Keratinocyte (primary cell): ENCODE measurements at regions not wholly inside any gene's neighbourhood (a gene's known extent, or its start where the extent isn't known, plus 50 kb on each side); places are given as distances from the start of the nearest gene placed in this dataset.

Experiments used
- DNase-seq: peaks from one replicate; pipeline ENCODE4 v3.0.0-alpha.2; 2011; ENCODE audit warnings: low read depth, missing footprints, low spot score
- FAIRE-seq: peaks from 2 replicates; lab custom pipeline; 2011; peaks lifted over from hg19 to GRCh38; lab: Jason Lieb, UNC
- H2AFZ ChIP-seq: 2 replicates; pipeline ENCODE4 v1.6.0; 2012; ENCODE audit warnings: low read length, control low read depth, inconsistent platforms; ENCODE audit not compliant: control insufficient read depth
- H3K27ac ChIP-seq: 2 replicates; pipeline ENCODE4 v1.5.1; 2011; ENCODE audit warnings: low read length; ENCODE audit not compliant: control insufficient read depth, insufficient read depth
- H3K27me3 ChIP-seq: 3 replicates; pipeline ENCODE4 v1.6.0; 2011; ENCODE audit warnings: low read length; ENCODE audit not compliant: control insufficient read depth, insufficient read depth; ENCODE audit errors: extremely low read depth
- H3K36me3 ChIP-seq, 2 experiments: 2 replicates in 1 of 2; 3 replicates in 1 of 2; pipeline ENCODE4 v1.5.1; 2011; ENCODE audit warnings: low read length in 2 of 2, mild to moderate bottlenecking in 1 of 2; ENCODE audit not compliant: control insufficient read depth in 2 of 2, insufficient read depth in 2 of 2; ENCODE audit errors: extremely low read depth in 1 of 2
- H3K4me1 ChIP-seq: 3 replicates; pipeline ENCODE4 v1.5.1; 2011; ENCODE audit warnings: low read length; ENCODE audit not compliant: control insufficient read depth, insufficient read depth; ENCODE audit errors: extremely low read depth
- H3K4me2 ChIP-seq: 3 replicates; pipeline ENCODE4 v1.6.0; 2011; ENCODE audit warnings: low read depth, low read length; ENCODE audit not compliant: control insufficient read depth, insufficient read depth; ENCODE audit errors: extremely low read depth
- H3K4me3 ChIP-seq, 3 experiments: fragments of 200-600 bp in 1 of 3; sonication (generic) in 1 of 3; 2 replicates in 2 of 3; 3 replicates in 1 of 3; pipeline ENCODE4 v1.5.1; 2011 to 2016; ENCODE audit warnings: low read length in 3 of 3, mild to moderate bottlenecking in 3 of 3, control low read depth in 2 of 3, inconsistent platforms in 1 of 3, low read depth in 1 of 3, mixed read lengths in 1 of 3, mixed run types in 1 of 3, moderate library complexity in 1 of 3; ENCODE audit not compliant: control insufficient read depth in 2 of 3, insufficient read depth in 2 of 3; ENCODE audit errors: extremely low read depth in 1 of 3
- H3K79me2 ChIP-seq: 2 replicates; pipeline ENCODE4 v1.6.0; 2012; ENCODE audit warnings: low read length; ENCODE audit not compliant: control insufficient read depth, insufficient read depth
- H3K9ac ChIP-seq: 3 replicates; pipeline ENCODE4 v1.6.0; 2011; ENCODE audit warnings: low read length; ENCODE audit not compliant: control insufficient read depth, insufficient read depth; ENCODE audit errors: extremely low read depth
- H3K9me1 ChIP-seq: 3 replicates; pipeline ENCODE4 v1.6.0; 2011; ENCODE audit warnings: low read length; ENCODE audit not compliant: control insufficient read depth, insufficient read depth; ENCODE audit errors: extremely low read depth
- H3K9me3 ChIP-seq: 2 replicates; pipeline ENCODE4 v1.5.1; 2012; ENCODE audit warnings: low read depth, low read length; ENCODE audit not compliant: control insufficient read depth
- H4K20me1 ChIP-seq: 3 replicates; pipeline ENCODE4 v1.6.0; 2011; ENCODE audit warnings: low read length; ENCODE audit not compliant: control insufficient read depth, insufficient read depth; ENCODE audit errors: extremely low read depth
- EZH2 ChIP-seq: IDR thresholded peaks from one replicate; pipeline ENCODE4 v1.6.1; 2012; ENCODE audit warnings: inconsistent platforms, mild to moderate bottlenecking, low read length, moderate library complexity
- dilution Hi-C: fragments of 300-500 bp; cut with MboI; formaldehyde crosslinking; loops from one replicate; pipeline ENCODE4 v1.7.0; 2020; ENCODE audit warnings: low sequenced_read_pairs; ENCODE audit not compliant: extremely low pct_ligation_motif_present
- TF ChIP-seq, protein P1 (sequence below), 3 experiments: IDR thresholded peaks in 1 of 3; conservative IDR thresholded peaks in 1 of 3; optimal IDR thresholded peaks in 1 of 3; 2 replicates in 2 of 3; 3 replicates in 1 of 3; pipeline versions ENCODE3 to v1.5.1; 2011; ENCODE audit warnings: low read length in 3 of 3, mild to moderate bottlenecking in 3 of 3, moderate library complexity in 2 of 3, control low read depth in 1 of 3, inconsistent platforms in 1 of 3; ENCODE audit not compliant: insufficient read depth in 2 of 3; ENCODE audit errors: extremely low read depth in 1 of 3

DNA sequence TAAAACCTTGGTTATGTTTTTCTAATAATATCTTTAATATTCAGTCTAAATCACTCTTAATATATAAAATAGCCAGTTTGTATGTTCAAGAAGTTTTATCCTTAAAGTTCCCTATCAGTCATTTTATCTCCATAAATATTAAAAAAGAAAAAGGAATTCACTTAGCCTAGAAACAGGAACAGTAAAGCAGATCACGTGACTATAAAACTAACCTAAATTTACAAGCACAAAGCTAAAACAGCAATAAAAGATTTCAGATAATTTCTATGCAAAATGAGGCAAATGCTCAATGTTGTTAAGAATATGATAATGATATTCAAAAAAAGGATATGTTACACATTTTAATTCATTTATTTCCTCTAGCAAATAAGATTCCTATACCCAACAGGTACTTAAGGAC lies 57.1 kb upstream of the TNIP3 start:
- dilution Hi-C loops, result no loop called here
- no peak overlapping the region for H3K27ac ChIP-seq
- no peaks in the 10 kb centered on the region for H3K27me3 ChIP-seq
- no peak for TF ChIP-seq EZH2
- TF ChIP-seq, protein P1, sequence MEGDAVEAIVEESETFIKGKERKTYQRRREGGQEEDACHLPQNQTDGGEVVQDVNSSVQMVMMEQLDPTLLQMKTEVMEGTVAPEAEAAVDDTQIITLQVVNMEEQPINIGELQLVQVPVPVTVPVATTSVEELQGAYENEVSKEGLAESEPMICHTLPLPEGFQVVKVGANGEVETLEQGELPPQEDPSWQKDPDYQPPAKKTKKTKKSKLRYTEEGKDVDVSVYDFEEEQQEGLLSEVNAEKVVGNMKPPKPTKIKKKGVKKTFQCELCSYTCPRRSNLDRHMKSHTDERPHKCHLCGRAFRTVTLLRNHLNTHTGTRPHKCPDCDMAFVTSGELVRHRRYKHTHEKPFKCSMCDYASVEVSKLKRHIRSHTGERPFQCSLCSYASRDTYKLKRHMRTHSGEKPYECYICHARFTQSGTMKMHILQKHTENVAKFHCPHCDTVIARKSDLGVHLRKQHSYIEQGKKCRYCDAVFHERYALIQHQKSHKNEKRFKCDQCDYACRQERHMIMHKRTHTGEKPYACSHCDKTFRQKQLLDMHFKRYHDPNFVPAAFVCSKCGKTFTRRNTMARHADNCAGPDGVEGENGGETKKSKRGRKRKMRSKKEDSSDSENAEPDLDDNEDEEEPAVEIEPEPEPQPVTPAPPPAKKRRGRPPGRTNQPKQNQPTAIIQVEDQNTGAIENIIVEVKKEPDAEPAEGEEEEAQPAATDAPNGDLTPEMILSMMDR (optimal IDR thresholded peaks at IDR 0.05 in 1 of 3, IDR thresholded peaks at IDR 0.05 in 1 of 3, conservative IDR thresholded peaks at IDR 0.05 in 1 of 3; ENCODE audit: extremely low read depth in 1 of 3, insufficient read depth in 2 of 3, low read length in 3 of 3), result no peak
- no peaks in the 10 kb centered on the region for H3K36me3 ChIP-seq
- H3K9me3 ChIP-seq, result no peaks in the 10 kb centered on the region
- H3K9me1 ChIP-seq, result no peaks in the 10 kb centered on the region
- no peak for FAIRE-seq
- no peak overlapping the region for H2AFZ ChIP-seq
- no peak overlapping the region for H3K4me3 ChIP-seq
- H3K9ac ChIP-seq, result no peak overlapping the region
- no peak overlapping the region for H3K4me2 ChIP-seq
- peaks cover under 1% of the 10 kb centered on the region for H3K4me1 ChIP-seq
- no peaks in the 10 kb centered on the region for H4K20me1 ChIP-seq
- no peak for DNase-seq
- no peaks in the 10 kb centered on the region for H3K79me2 ChIP-seq

DNA sequence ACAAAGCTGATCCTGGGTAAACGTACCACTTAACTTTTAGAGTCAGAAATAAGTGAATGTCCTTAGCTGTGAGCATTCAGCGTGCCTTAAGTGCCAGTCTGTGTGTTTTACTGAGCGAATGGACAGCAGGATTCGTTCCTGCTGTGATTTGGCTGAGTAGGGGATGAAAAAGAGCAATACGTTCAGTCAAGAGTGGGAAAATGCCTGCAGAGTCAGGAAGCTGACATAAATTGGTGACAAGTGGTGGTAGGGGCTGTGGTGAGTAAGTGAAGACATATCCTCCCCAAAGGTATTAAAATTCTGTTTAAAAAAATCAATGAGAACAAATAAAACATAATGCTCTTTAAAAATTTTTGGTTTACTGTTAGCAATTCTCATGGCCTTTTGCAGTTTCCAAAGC lies 56.6 kb upstream of the TNIP3 start:
- no peak overlapping the region for H3K4me3 ChIP-seq
- H3K36me3 ChIP-seq, result no peaks in the 10 kb centered on the region
- no peak overlapping the region for H2AFZ ChIP-seq
- H3K27me3 ChIP-seq, result no peaks in the 10 kb centered on the region
- H4K20me1 ChIP-seq, result no peaks in the 10 kb centered on the region
- dilution Hi-C loops, result no loop called here
- DNase-seq (no peak), FAIRE-seq (no peak)
- H3K4me1 ChIP-seq, result no peaks in the 10 kb centered on the region
- no peak for TF ChIP-seq EZH2
- TF ChIP-seq, protein P1 (optimal IDR thresholded peaks at IDR 0.05 in 1 of 3, IDR thresholded peaks at IDR 0.05 in 1 of 3, conservative IDR thresholded peaks at IDR 0.05 in 1 of 3; ENCODE audit: extremely low read depth in 1 of 3, insufficient read depth in 2 of 3, low read length in 3 of 3), result no peak
- no peaks in the 10 kb centered on the region for H3K79me2 ChIP-seq
- no peaks in the 10 kb centered on the region for H3K9me1 ChIP-seq
- H3K4me2 ChIP-seq, result no peak overlapping the region
- no peaks in the 10 kb centered on the region for H3K9me3 ChIP-seq
- H3K27ac ChIP-seq, result no peak overlapping the region
- H3K9ac ChIP-seq, result no peak overlapping the region
